ENCODE measurements at regions not wholly inside any gene's neighbourhood (a gene's known extent, or its start where the extent isn't known, plus 50 kb on each side); places are given as distances from the start of the nearest gene placed in this dataset.

DNA sequence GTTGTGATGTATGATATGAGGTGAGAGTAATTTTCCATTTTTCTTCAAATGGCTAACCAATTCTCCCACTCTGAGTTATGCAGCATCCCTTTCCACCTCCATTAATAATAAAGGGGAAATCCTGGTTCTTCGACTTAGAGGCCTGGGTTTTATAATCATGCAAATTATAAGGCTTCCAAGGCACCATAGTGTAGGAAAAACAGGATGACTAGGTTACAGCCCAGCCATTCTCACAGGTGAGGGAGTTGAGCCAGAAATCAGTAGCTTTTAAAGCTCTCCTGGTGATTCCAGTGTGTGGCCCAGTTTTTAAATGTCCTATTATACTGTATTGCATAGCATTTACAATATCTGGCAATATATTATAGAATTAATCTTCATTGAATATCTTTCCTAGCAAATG lies 203.1 kb downstream of the ARHGEF9 start:
- Histone ChIP-seq H3K9me3 (ENCODE audit: control insufficient read depth in 4 of 4, low read length in 3 of 4) (no peaks in the 10 kb centered on the region), H3K27ac (ENCODE audit: low read depth in 1 of 2, low read length in 2 of 2) (no peak overlapping the region), H3K4me3 (ENCODE audit: low read depth in 1 of 3, low read length in 3 of 3) (no peak overlapping the region), H3K36me3 (ENCODE audit: control insufficient read depth in 4 of 4, insufficient read depth in 3 of 4, low read depth in 1 of 4, low read length in 3 of 4) (no peaks in the 10 kb centered on the region), H3K9ac (ENCODE audit: low read depth in 1 of 2, low read length in 2 of 2) (no peak overlapping the region), H3K4me1 (ENCODE audit: control insufficient read depth in 4 of 4, insufficient read depth in 4 of 4, low read length in 3 of 4) (no peaks in the 10 kb centered on the region), H3K27me3 (ENCODE audit: control insufficient read depth in 4 of 4, insufficient read depth in 4 of 4, low read length in 3 of 4) (no peaks in the 10 kb centered on the region)
- TF ChIP-seq HNF4A (conservative IDR thresholded peaks at IDR 0.05) (no peak), HNF4G (IDR thresholded peaks at IDR 0.05) (no peak), RAD21 (IDR thresholded peaks at IDR 0.05) (no peak), YY1 (IDR thresholded peaks at IDR 0.05) (no peak), RXRA (IDR thresholded peaks at IDR 0.05) (no peak), FOXA1 (IDR thresholded peaks at IDR 0.05) (no peak), TAF1 (conservative IDR thresholded peaks at IDR 0.05) (no peak), SP1 (IDR thresholded peaks at IDR 0.05) (no peak)
- no peak for DNase-seq (ENCODE audit: low spot score)
- WGBS: 68% methylated on average over 1 of the region's 1 CpG

DNA sequence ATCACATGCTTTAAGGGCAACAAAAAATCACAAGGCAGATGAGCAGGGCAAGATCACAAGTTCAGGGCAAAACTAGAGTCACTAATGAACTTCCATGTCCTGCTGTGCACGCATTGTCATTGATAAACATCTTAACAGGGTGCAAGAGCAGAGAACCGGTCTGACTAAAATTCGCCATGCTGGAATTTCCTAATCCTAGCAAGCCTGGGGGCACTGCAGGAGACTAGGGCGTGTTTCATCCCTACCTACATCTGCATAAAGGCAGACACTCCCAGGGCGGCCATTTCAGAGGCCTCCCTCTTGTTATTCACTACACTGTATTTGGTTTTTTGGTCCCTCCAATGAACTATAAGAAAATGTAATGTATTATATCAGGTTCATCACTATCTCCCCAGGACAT lies 203.6 kb downstream of the ARHGEF9 start:
- no peak overlapping the region for H3K4me3 ChIP-seq (ENCODE audit: low read depth in 1 of 3, low read length in 3 of 3)
- WGBS: 67% methylated on average over 5 of the region's 5 CpGs
- TF ChIP-seq RXRA (IDR thresholded peaks at IDR 0.05): no peak
- no peak for TF ChIP-seq SP1 (IDR thresholded peaks at IDR 0.05)
- no peak for TF ChIP-seq HNF4A (conservative IDR thresholded peaks at IDR 0.05)
- TF ChIP-seq, protein P1, sequence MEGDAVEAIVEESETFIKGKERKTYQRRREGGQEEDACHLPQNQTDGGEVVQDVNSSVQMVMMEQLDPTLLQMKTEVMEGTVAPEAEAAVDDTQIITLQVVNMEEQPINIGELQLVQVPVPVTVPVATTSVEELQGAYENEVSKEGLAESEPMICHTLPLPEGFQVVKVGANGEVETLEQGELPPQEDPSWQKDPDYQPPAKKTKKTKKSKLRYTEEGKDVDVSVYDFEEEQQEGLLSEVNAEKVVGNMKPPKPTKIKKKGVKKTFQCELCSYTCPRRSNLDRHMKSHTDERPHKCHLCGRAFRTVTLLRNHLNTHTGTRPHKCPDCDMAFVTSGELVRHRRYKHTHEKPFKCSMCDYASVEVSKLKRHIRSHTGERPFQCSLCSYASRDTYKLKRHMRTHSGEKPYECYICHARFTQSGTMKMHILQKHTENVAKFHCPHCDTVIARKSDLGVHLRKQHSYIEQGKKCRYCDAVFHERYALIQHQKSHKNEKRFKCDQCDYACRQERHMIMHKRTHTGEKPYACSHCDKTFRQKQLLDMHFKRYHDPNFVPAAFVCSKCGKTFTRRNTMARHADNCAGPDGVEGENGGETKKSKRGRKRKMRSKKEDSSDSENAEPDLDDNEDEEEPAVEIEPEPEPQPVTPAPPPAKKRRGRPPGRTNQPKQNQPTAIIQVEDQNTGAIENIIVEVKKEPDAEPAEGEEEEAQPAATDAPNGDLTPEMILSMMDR (IDR thresholded peaks at IDR 0.05; ENCODE audit: low read depth, low read length, missing input control): no peak
- no peak for TF ChIP-seq JUND (IDR thresholded peaks at IDR 0.05)
- TF ChIP-seq, protein P2, sequence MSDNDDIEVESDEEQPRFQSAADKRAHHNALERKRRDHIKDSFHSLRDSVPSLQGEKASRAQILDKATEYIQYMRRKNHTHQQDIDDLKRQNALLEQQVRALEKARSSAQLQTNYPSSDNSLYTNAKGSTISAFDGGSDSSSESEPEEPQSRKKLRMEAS (IDR thresholded peaks at IDR 0.05): no peak
- no peak for TF ChIP-seq RAD21 (IDR thresholded peaks at IDR 0.05)

DNA sequence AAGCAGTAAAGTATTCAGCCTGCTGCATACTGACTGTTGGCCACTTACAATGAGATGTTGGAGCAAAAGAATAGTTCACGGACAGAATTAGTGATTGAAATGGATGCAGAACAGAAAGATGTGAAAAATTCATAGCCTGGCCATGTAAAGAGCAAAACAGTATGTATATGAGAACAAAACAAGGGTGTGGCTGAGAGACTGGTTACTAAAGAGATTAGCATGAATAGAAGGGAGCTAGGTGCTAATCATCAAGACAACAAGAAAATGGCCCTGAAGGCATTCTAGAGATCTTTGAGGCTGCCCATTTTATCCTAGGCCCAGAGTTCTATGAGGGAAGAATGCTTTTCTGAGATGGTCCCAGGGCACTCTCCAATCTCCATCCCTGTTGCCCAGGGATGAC lies 208.5 kb downstream of the ARHGEF9 start:
- H3K27me3 ChIP-seq (ENCODE audit: control insufficient read depth in 4 of 4, insufficient read depth in 4 of 4, low read length in 3 of 4): no peaks in the 10 kb centered on the region
- no peaks in the 10 kb centered on the region for H3K4me1 ChIP-seq (ENCODE audit: control insufficient read depth in 4 of 4, insufficient read depth in 4 of 4, low read length in 3 of 4)
- H3K9ac ChIP-seq (ENCODE audit: low read depth in 1 of 2, low read length in 2 of 2): no peak overlapping the region
- TF ChIP-seq TAF1 (conservative IDR thresholded peaks at IDR 0.05) (no peak), GABPA (IDR thresholded peaks at IDR 0.05 in 1 of 2, conservative IDR thresholded peaks at IDR 0.05 in 1 of 2) (no peak), NR2F2 (IDR thresholded peaks at IDR 0.05) (no peak), HNF4A (conservative IDR thresholded peaks at IDR 0.05) (no peak), RAD21 (IDR thresholded peaks at IDR 0.05) (no peak), RXRA (IDR thresholded peaks at IDR 0.05) (no peak), JUND (IDR thresholded peaks at IDR 0.05) (no peak), HNF4G (IDR thresholded peaks at IDR 0.05) (no peak), YY1 (IDR thresholded peaks at IDR 0.05) (no peak), FOXA2 (IDR thresholded peaks at IDR 0.05) (no peak)
- TF ChIP-seq, protein P3, sequence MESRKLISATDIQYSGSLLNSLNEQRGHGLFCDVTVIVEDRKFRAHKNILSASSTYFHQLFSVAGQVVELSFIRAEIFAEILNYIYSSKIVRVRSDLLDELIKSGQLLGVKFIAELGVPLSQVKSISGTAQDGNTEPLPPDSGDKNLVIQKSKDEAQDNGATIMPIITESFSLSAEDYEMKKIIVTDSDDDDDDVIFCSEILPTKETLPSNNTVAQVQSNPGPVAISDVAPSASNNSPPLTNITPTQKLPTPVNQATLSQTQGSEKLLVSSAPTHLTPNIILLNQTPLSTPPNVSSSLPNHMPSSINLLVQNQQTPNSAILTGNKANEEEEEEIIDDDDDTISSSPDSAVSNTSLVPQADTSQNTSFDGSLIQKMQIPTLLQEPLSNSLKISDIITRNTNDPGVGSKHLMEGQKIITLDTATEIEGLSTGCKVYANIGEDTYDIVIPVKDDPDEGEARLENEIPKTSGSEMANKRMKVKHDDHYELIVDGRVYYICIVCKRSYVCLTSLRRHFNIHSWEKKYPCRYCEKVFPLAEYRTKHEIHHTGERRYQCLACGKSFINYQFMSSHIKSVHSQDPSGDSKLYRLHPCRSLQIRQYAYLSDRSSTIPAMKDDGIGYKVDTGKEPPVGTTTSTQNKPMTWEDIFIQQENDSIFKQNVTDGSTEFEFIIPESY (IDR thresholded peaks at IDR 0.05): no peak
- TF ChIP-seq, protein P4, sequence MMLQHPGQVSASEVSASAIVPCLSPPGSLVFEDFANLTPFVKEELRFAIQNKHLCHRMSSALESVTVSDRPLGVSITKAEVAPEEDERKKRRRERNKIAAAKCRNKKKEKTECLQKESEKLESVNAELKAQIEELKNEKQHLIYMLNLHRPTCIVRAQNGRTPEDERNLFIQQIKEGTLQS (IDR thresholded peaks at IDR 0.05): no peak
- TF ChIP-seq, protein P1 (IDR thresholded peaks at IDR 0.05; ENCODE audit: low read depth, low read length, missing input control): no peak
- TF ChIP-seq, protein P5, sequence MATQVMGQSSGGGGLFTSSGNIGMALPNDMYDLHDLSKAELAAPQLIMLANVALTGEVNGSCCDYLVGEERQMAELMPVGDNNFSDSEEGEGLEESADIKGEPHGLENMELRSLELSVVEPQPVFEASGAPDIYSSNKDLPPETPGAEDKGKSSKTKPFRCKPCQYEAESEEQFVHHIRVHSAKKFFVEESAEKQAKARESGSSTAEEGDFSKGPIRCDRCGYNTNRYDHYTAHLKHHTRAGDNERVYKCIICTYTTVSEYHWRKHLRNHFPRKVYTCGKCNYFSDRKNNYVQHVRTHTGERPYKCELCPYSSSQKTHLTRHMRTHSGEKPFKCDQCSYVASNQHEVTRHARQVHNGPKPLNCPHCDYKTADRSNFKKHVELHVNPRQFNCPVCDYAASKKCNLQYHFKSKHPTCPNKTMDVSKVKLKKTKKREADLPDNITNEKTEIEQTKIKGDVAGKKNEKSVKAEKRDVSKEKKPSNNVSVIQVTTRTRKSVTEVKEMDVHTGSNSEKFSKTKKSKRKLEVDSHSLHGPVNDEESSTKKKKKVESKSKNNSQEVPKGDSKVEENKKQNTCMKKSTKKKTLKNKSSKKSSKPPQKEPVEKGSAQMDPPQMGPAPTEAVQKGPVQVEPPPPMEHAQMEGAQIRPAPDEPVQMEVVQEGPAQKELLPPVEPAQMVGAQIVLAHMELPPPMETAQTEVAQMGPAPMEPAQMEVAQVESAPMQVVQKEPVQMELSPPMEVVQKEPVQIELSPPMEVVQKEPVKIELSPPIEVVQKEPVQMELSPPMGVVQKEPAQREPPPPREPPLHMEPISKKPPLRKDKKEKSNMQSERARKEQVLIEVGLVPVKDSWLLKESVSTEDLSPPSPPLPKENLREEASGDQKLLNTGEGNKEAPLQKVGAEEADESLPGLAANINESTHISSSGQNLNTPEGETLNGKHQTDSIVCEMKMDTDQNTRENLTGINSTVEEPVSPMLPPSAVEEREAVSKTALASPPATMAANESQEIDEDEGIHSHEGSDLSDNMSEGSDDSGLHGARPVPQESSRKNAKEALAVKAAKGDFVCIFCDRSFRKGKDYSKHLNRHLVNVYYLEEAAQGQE (IDR thresholded peaks at IDR 0.05): no peak
- H3K36me3 ChIP-seq (ENCODE audit: control insufficient read depth in 4 of 4, insufficient read depth in 3 of 4, low read depth in 1 of 4, low read length in 3 of 4): no peaks in the 10 kb centered on the region
- H3K4me3 ChIP-seq (ENCODE audit: low read depth in 1 of 3, low read length in 3 of 3): no peak overlapping the region
- 80% methylated on average over 1 of the region's 1 CpG for WGBS
- H3K27ac ChIP-seq (ENCODE audit: low read depth in 1 of 2, low read length in 2 of 2): no peak overlapping the region
- DNase-seq (ENCODE audit: low spot score): no peak
- H3K9me3 ChIP-seq (ENCODE audit: control insufficient read depth in 4 of 4, low read length in 3 of 4): no peaks in the 10 kb centered on the region

More for the DNA sequence above, 203.6 kb downstream of the ARHGEF9 start:
- no peak for DNase-seq (ENCODE audit: low spot score)
- no peak overlapping the region for H3K9ac ChIP-seq (ENCODE audit: low read depth in 1 of 2, low read length in 2 of 2)
- no peaks in the 10 kb centered on the region for H3K4me1 ChIP-seq (ENCODE audit: control insufficient read depth in 4 of 4, insufficient read depth in 4 of 4, low read length in 3 of 4)
- no peaks in the 10 kb centered on the region for H3K27me3 ChIP-seq (ENCODE audit: control insufficient read depth in 4 of 4, insufficient read depth in 4 of 4, low read length in 3 of 4)
- no peak overlapping the region for H3K27ac ChIP-seq (ENCODE audit: low read depth in 1 of 2, low read length in 2 of 2)
- no peaks in the 10 kb centered on the region for H3K36me3 ChIP-seq (ENCODE audit: control insufficient read depth in 4 of 4, insufficient read depth in 3 of 4, low read depth in 1 of 4, low read length in 3 of 4)
- H3K9me3 ChIP-seq (ENCODE audit: control insufficient read depth in 4 of 4, low read length in 3 of 4): no peaks in the 10 kb centered on the region

Data from liver (tissue), 8 donors.